Progenitor cell of endocrine pancreas (in vitro differentiated cells): ENCODE measurements at regions not wholly inside any gene's neighbourhood (a gene's known extent, or its start where the extent isn't known, plus 50 kb on each side); places are given as distances from the start of the nearest gene placed in this dataset.

Experiments used
- DNase-seq: peaks from one replicate; pipeline ENCODE4 v3.0.0; 2021; ENCODE audit warnings: low spot score; ENCODE audit not compliant: unreplicated experiment
- H3K27ac Mint-ChIP-seq: 2 replicates; pipeline ENCODE4 v1.8.0; 2021; ENCODE audit warnings: mild to moderate bottlenecking, moderate library complexity, mixed read lengths
- H3K27me3 Mint-ChIP-seq: 2 replicates; pipeline ENCODE4 v1.8.0; 2021; ENCODE audit warnings: mixed read lengths
- H3K36me3 Mint-ChIP-seq: 2 replicates; pipeline ENCODE4 v1.8.0; 2022; ENCODE audit warnings: mixed read lengths; ENCODE audit not compliant: insufficient read depth
- H3K4me1 Mint-ChIP-seq: 2 replicates; pipeline ENCODE4 v1.8.0; 2021; ENCODE audit warnings: low read depth, mixed read lengths
- H3K4me3 Mint-ChIP-seq: 2 replicates; pipeline ENCODE4 v1.8.0; 2021; ENCODE audit warnings: low read depth, mild to moderate bottlenecking, moderate library complexity, mixed read lengths
- H3K9me3 Mint-ChIP-seq: 2 replicates; pipeline ENCODE4 v1.8.0; 2021; ENCODE audit warnings: low read depth, mixed read lengths
- TF ChIP-seq, protein P1 (sequence below): fragments of 200-600 bp; sonication (generic); IDR thresholded peaks from one replicate; pipeline ENCODE4 v1.5.0; 2021; ENCODE audit warnings: antibody characterized with exemption, mild to moderate bottlenecking; ENCODE audit not compliant: unreplicated experiment

DNA sequence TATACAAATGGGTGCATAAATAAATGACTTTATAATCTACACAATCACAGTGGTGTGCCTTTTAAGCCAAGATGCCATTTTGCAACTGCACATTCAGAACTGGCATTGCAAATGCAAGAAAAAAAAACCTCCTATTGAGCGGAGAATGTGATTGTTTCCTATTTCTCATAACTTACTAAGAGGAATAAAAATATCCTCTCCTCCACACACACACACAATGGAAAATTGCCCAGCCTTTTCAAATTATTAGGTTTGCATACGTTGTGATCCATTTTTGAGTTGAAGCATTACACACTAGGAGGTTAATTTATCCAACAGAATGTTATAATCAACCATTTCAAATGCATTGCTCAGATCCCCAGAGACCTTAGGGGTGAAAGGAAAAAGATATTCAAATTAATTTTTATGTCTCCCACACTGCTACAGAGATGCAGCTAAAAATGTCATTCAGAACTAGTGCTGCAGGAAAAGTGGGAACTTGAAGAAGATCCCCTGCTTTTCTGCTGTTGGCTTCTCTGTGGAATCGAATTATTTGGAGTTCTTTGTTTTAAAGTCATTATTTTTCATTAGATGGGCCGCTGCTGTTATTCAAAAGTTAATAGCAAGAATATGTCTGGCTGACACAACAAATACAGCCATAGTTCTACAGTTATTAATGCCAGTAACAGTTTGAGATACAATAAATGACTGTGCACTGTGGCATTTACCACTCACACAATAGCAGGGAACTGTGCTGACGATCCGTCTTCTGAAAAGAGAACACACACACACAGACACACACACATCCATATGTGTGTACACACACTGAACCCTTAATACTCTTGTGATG, 299.9 kb upstream of the ANO5 start:
- Mint-ChIP-seq H3K36me3 (no peaks in the 10 kb centered on the region), H3K27me3 (no peaks in the 10 kb centered on the region)
- TF ChIP-seq, protein P1, sequence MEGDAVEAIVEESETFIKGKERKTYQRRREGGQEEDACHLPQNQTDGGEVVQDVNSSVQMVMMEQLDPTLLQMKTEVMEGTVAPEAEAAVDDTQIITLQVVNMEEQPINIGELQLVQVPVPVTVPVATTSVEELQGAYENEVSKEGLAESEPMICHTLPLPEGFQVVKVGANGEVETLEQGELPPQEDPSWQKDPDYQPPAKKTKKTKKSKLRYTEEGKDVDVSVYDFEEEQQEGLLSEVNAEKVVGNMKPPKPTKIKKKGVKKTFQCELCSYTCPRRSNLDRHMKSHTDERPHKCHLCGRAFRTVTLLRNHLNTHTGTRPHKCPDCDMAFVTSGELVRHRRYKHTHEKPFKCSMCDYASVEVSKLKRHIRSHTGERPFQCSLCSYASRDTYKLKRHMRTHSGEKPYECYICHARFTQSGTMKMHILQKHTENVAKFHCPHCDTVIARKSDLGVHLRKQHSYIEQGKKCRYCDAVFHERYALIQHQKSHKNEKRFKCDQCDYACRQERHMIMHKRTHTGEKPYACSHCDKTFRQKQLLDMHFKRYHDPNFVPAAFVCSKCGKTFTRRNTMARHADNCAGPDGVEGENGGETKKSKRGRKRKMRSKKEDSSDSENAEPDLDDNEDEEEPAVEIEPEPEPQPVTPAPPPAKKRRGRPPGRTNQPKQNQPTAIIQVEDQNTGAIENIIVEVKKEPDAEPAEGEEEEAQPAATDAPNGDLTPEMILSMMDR: no peak

DNA sequence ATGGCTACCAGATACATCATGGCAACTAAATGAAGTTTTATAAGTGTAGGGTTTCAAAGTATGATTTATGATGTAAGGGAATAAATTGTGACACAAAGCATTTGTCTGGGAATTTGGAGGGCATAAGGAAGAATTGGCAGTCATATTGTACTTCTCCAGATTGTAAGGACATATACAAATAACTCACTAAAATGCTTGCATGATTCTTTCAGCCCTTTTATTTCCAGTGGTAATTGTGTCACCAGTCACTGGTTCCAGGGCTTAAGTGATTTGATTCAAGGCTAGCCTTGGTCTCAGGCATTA, 299.4 kb upstream of the ANO5 start:
- no peak overlapping the region for H3K27ac Mint-ChIP-seq
- TF ChIP-seq, protein P1: no peak
- H3K36me3 Mint-ChIP-seq: no peaks in the 10 kb centered on the region
- H3K27me3 Mint-ChIP-seq: no peaks in the 10 kb centered on the region
- no peak for DNase-seq
- H3K4me3 Mint-ChIP-seq: no peak overlapping the region
- H3K9me3 Mint-ChIP-seq: no peaks in the 10 kb centered on the region
- H3K4me1 Mint-ChIP-seq: no peaks in the 10 kb centered on the region

More for the DNA sequence above, 299.9 kb upstream of the ANO5 start:
- no peak overlapping the region for H3K27ac Mint-ChIP-seq
- DNase-seq: no peak
- no peaks in the 10 kb centered on the region for H3K4me1 Mint-ChIP-seq
- H3K4me3 Mint-ChIP-seq: no peak overlapping the region
- no peaks in the 10 kb centered on the region for H3K9me3 Mint-ChIP-seq

DNA sequence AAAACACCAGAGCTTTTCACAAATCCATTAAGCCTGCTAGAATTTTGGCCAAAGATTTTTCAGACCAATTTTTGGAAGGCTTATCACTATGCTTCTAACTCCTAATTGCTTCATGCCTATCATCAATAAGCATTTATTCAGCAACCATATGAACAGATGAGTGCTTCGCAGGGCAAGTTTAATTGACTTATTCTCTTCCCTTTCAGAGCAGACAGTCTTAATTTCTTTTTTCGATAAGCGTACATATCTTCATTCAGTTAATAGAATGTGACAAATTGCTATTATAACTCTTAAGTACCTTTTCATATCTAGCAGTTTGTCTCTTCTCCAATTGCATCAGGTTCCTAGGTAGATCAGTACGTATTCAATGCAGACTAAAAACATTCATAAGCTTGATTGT, 298.4 kb upstream of the ANO5 start:
- TF ChIP-seq, protein P1: no peak
- DNase-seq: no peak
- Mint-ChIP-seq H3K27ac (no peak overlapping the region), H3K4me3 (no peak overlapping the region), H3K36me3 (no peaks in the 10 kb centered on the region), H3K9me3 (no peaks in the 10 kb centered on the region), H3K27me3 (no peaks in the 10 kb centered on the region), H3K4me1 (no peaks in the 10 kb centered on the region)

DNA sequence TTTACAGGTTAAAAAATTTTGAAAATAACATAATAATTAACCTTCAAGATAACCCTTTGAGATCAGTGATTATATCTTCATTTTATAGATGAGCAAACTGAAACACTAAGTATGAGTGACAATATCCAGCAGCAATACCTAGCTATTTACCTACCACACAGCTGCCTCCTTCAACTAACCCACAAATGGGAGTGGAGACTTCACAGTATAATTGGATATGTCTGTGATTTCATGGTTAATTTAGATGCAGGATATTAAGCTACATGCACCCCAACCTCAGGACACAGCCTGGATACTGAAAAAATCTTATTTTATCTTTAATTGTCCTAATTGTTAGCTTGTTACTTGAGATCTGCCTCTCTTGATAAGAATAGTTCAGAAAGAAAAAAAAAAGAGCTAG, 297.2 kb upstream of the ANO5 start:
- Mint-ChIP-seq H3K4me1 (no peaks in the 10 kb centered on the region), H3K4me3 (no peak overlapping the region), H3K9me3 (no peaks in the 10 kb centered on the region), H3K36me3 (no peaks in the 10 kb centered on the region), H3K27me3 (no peaks in the 10 kb centered on the region), H3K27ac (no peak overlapping the region)
- no peak for DNase-seq
- TF ChIP-seq, protein P1: no peak

DNA sequence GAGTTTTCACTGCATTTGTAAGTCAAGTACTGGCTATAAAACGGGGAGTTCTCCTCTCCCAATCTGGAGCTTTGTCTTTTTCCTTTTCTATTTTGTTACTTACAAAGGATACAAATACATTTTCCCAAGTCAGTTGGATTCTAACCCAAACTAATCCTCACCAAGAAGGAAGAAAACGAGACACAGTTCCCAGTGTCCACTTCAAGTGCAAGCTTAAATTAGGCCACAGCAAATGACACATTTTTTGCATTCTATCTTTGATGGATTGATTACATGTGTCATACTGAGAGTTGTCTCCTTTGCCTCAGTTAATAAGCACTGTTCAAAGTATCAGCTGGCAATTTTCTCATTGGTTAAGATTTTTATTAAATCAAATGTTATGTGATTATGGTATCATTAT, 296.7 kb upstream of the ANO5 start:
- Mint-ChIP-seq H3K4me3 (no peak overlapping the region), H3K9me3 (no peaks in the 10 kb centered on the region), H3K4me1 (no peaks in the 10 kb centered on the region), H3K27me3 (no peaks in the 10 kb centered on the region), H3K27ac (no peak overlapping the region), H3K36me3 (no peaks in the 10 kb centered on the region)
- TF ChIP-seq, protein P1: no peak
- DNase-seq: no peak
